ENCODE measurements at regions not wholly inside any gene's neighbourhood (a gene's known extent, or its start where the extent isn't known, plus 50 kb on each side); places are given as distances from the start of the nearest gene placed in this dataset.

- TF ChIP-seq POLR2AphosphoS5 (IDR thresholded peaks at IDR 0.05; ENCODE audit: low read depth, low read length) = no peak
- TF ChIP-seq POLR2A (IDR thresholded peaks at IDR 0.05; ENCODE audit: low read depth, low read length) = no peak
- no peak for TF ChIP-seq TAF1 (IDR thresholded peaks at IDR 0.05; ENCODE audit: low read depth, low read length)
- TF ChIP-seq PAX5 (IDR thresholded peaks at IDR 0.05; ENCODE audit: insufficient read depth, low read length, severe bottlenecking) = no peak
Observed at GRCh38 chr4:102423375-102423774, 77.8 kb upstream of the NFKB1 start.
